ENCODE measurements at regions not wholly inside any gene's neighbourhood (a gene's known extent, or its start where the extent isn't known, plus 50 kb on each side); places are given as distances from the start of the nearest gene placed in this dataset.

- Histone ChIP-seq H3K9me3 (ENCODE audit: control insufficient read depth in 3 of 3, low read length in 3 of 3) (no peaks in the 10 kb centered on the region), H3K4me1 (ENCODE audit: control insufficient read depth in 3 of 3, insufficient read depth in 3 of 3, low read length in 3 of 3) (no peaks in the 10 kb centered on the region), H3K27me3 (ENCODE audit: control insufficient read depth in 3 of 3, insufficient read depth in 3 of 3, low read length in 3 of 3) (no peaks in the 10 kb centered on the region), H3K9ac (ENCODE audit: low read depth in 1 of 3, low read length in 3 of 3) (no peak overlapping the region), H3K4me3 (ENCODE audit: low read length in 3 of 3) (no peak overlapping the region), H3K27ac (ENCODE audit: low read depth, low read length) (no peak overlapping the region), H3K36me3 (ENCODE audit: control insufficient read depth in 3 of 3, insufficient read depth in 3 of 3, low read length in 3 of 3) (no peaks in the 10 kb centered on the region)
These were observed 216.2 kb downstream of the SNX19 start for GRCh38 chr11:130700092-130700491.

DNA sequence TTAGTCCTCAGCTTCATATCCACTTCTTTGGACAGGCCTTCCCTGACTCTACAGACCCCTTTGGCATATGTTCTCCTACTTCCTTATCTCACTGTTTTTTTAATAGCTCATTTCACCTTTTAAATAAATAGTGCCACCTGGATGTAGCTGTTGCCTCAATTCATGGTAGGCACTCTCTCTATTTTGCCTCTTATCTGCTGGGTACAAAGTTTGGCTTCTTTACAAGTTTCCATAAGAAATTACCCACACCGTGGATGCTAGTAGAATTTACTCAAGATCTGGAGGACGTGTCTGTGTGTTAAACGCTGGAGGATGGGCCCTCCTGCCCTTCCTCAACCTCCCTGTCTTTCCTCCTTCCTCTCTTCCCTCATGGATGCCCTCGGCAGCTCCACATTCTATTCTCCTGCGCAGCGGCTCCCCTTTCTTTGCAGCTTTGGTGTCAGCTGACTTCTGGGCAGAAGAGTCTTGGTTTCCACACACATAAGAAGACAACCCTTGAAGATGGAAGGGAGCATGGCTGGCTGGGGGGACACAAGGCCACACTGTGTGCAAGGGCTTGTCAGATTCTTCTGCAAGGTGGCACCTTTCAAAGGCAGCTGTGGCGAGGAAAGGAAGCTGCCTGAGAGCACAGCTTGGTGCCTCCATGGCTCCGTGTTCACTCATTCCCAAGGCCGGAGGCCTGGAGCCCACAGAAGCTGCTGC, 212.6 kb downstream of the SNX19 start:
- no peak overlapping the region for H3K9ac ChIP-seq (ENCODE audit: low read depth in 1 of 3, low read length in 3 of 3)
- H3K4me1 ChIP-seq (ENCODE audit: control insufficient read depth in 3 of 3, insufficient read depth in 3 of 3, low read length in 3 of 3), result peaks cover 0 to 3% (median 0%) of the 10 kb centered on the region in 3 donors
- no peak overlapping the region for H3K27ac ChIP-seq (ENCODE audit: low read depth, low read length)
- no peaks in the 10 kb centered on the region for H3K9me3 ChIP-seq (ENCODE audit: control insufficient read depth in 3 of 3, low read length in 3 of 3)
- H3K27me3 ChIP-seq (ENCODE audit: control insufficient read depth in 3 of 3, insufficient read depth in 3 of 3, low read length in 3 of 3), result no peaks in the 10 kb centered on the region
- no peaks in the 10 kb centered on the region for H3K36me3 ChIP-seq (ENCODE audit: control insufficient read depth in 3 of 3, insufficient read depth in 3 of 3, low read length in 3 of 3)
- no peak overlapping the region for H3K4me3 ChIP-seq (ENCODE audit: low read length in 3 of 3)

DNA sequence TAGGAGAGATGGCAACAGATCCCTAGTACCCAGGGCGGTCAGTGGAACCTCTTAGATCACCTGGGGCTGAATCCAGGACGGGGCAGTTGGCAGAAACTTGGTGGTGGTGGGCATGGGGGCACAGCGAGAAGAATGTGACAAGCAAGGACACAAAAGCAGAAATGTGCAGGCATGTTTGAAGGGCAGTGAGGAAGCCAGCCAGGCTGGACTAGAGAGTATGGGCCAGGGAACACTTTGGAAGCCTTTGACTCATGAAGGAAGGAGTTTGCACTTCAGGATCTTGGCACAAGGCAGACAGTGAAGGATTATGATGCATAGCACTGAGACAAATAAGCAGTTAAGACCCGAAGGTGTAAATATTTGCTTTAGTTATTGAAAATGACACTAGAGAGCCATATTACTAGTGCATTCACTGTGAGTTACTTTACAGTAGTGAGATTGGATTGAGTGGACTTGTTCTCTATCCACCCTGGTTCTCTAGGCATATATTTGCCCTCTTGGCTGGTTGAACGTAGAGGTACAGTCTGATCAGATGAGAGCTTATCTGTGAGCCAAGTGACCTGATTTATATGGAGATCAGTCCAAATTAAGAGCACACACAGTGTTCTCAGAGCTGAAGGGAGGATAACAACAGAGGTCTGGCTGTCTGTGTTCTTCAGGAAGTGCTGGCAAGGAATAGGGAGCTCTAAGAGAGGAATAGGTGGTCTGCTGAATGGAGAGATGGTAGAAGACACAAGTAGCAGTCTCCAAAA, 210.4 kb downstream of the SNX19 start:
- no peak overlapping the region for H3K9ac ChIP-seq (ENCODE audit: low read depth in 1 of 3, low read length in 3 of 3)
- no peak overlapping the region for H3K27ac ChIP-seq (ENCODE audit: low read depth, low read length)
- H3K4me3 ChIP-seq (ENCODE audit: low read length in 3 of 3), result no peak overlapping the region
- peaks cover 0 to 3% (median 0%) of the 10 kb centered on the region in 3 donors for H3K4me1 ChIP-seq (ENCODE audit: control insufficient read depth in 3 of 3, insufficient read depth in 3 of 3, low read length in 3 of 3)
- H3K9me3 ChIP-seq (ENCODE audit: control insufficient read depth in 3 of 3, low read length in 3 of 3), result no peaks in the 10 kb centered on the region
- no peaks in the 10 kb centered on the region for H3K27me3 ChIP-seq (ENCODE audit: control insufficient read depth in 3 of 3, insufficient read depth in 3 of 3, low read length in 3 of 3)
- H3K36me3 ChIP-seq (ENCODE audit: control insufficient read depth in 3 of 3, insufficient read depth in 3 of 3, low read length in 3 of 3), result no peaks in the 10 kb centered on the region

DNA sequence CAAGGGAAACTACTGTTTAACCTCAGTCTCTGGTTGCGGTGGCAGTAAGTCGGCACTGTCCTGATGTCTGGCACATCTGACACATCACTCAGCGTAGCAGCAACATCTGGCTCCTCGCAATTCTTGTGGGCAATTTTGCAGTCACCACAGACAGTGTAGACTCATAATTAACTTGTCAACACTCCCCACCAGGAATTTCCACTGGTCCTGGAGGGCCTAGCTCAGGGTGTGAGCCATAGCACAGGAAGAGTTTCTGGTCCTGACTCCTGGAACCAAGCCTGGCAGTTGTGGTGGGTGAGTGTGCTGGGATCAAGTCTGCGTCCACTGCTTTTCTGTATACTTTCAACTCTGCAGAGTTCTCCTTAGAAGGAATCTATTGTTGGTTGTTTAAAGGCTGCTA, 209.7 kb downstream of the SNX19 start:
- Histone ChIP-seq H3K27ac (ENCODE audit: low read depth, low read length) (no peak overlapping the region), H3K9ac (ENCODE audit: low read depth in 1 of 3, low read length in 3 of 3) (no peak overlapping the region), H3K9me3 (ENCODE audit: control insufficient read depth in 3 of 3, low read length in 3 of 3) (no peaks in the 10 kb centered on the region), H3K4me3 (ENCODE audit: low read length in 3 of 3) (no peak overlapping the region), H3K27me3 (ENCODE audit: control insufficient read depth in 3 of 3, insufficient read depth in 3 of 3, low read length in 3 of 3) (no peaks in the 10 kb centered on the region), H3K4me1 (ENCODE audit: control insufficient read depth in 3 of 3, insufficient read depth in 3 of 3, low read length in 3 of 3) (peaks cover 0 to 3% (median 0%) of the 10 kb centered on the region in 3 donors), H3K36me3 (ENCODE audit: control insufficient read depth in 3 of 3, insufficient read depth in 3 of 3, low read length in 3 of 3) (no peaks in the 10 kb centered on the region)

- no peaks in the 10 kb centered on the region for H3K27me3 ChIP-seq (ENCODE audit: control insufficient read depth in 3 of 3, insufficient read depth in 3 of 3, low read length in 3 of 3)
- H3K4me3 ChIP-seq (ENCODE audit: low read length in 3 of 3), result no peak overlapping the region
- H3K4me1 ChIP-seq (ENCODE audit: control insufficient read depth in 3 of 3, insufficient read depth in 3 of 3, low read length in 3 of 3), result peaks cover 0 to 3% (median 0%) of the 10 kb centered on the region in 3 donors
- H3K9ac ChIP-seq (ENCODE audit: low read depth in 1 of 3, low read length in 3 of 3), result no peak overlapping the region
- H3K27ac ChIP-seq (ENCODE audit: low read depth, low read length), result no peak overlapping the region
- H3K9me3 ChIP-seq (ENCODE audit: control insufficient read depth in 3 of 3, low read length in 3 of 3), result no peaks in the 10 kb centered on the region
- no peaks in the 10 kb centered on the region for H3K36me3 ChIP-seq (ENCODE audit: control insufficient read depth in 3 of 3, insufficient read depth in 3 of 3, low read length in 3 of 3)
These were observed 209.1 kb downstream of the SNX19 start for GRCh38 chr11:130707217-130707616.

DNA sequence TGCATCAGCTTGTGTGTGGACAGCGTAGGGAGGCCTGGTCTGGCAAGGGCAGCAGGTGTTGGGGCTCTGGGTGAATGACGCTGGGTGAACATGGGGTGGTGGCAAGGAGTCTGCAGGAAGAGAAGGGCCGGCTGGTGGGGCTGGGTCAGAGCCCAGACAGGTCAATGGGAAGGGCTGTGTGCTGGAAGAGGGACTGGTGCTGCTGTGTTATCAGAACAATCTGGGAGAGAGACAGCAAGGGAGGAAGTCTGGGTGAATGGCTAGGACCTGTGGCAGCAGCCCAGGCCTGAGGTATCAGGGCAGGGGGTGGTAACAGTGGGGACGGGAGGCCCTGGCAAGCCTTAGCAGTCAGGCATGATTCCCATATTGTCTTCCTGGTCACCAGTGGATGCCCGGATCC, 206.7 kb downstream of the SNX19 start:
- H3K36me3 ChIP-seq (ENCODE audit: control insufficient read depth in 3 of 3, insufficient read depth in 3 of 3, low read length in 3 of 3), result no peaks in the 10 kb centered on the region
- no peaks in the 10 kb centered on the region for H3K9me3 ChIP-seq (ENCODE audit: control insufficient read depth in 3 of 3, low read length in 3 of 3)
- H3K27me3 ChIP-seq (ENCODE audit: control insufficient read depth in 3 of 3, insufficient read depth in 3 of 3, low read length in 3 of 3), result no peaks in the 10 kb centered on the region
- no peak overlapping the region for H3K4me3 ChIP-seq (ENCODE audit: low read length in 3 of 3)
- H3K27ac ChIP-seq (ENCODE audit: low read depth, low read length), result no peak overlapping the region
- H3K4me1 ChIP-seq (ENCODE audit: control insufficient read depth in 3 of 3, insufficient read depth in 3 of 3, low read length in 3 of 3), result peaks cover 0 to 3% (median 0%) of the 10 kb centered on the region in 3 donors
- no peak overlapping the region for H3K9ac ChIP-seq (ENCODE audit: low read depth in 1 of 3, low read length in 3 of 3)

DNA sequence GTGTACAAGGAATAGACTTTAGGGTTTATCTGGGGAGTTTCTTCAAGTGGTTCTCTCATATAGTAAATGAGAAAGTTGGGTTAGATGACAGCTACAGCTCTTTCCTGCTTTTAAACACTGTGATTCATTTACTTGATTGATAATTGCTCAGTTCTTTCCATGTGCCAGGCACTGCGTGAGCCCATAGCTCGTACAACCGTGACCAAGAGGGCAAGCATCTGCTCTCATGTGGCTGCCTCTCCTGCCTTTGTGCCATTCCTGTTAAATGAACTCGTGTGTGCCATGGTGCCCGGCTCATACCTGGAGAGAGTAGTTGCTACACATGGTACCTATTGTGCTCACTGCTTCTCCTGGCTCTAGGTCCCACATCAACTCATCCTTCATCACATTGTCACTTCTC, 206.3 kb downstream of the SNX19 start:
- Histone ChIP-seq H3K27ac (ENCODE audit: low read depth, low read length) (no peak overlapping the region), H3K9ac (ENCODE audit: low read depth in 1 of 3, low read length in 3 of 3) (no peak overlapping the region)

GRCh38 chr11:130710497-130711012, 205.7 kb downstream of the SNX19 start:
- no peak overlapping the region for H3K4me3 ChIP-seq (ENCODE audit: low read length in 3 of 3)
- no peaks in the 10 kb centered on the region for H3K27me3 ChIP-seq (ENCODE audit: control insufficient read depth in 3 of 3, insufficient read depth in 3 of 3, low read length in 3 of 3)
- H3K4me1 ChIP-seq (ENCODE audit: control insufficient read depth in 3 of 3, insufficient read depth in 3 of 3, low read length in 3 of 3), result peaks cover 0 to 3% (median 0%) of the 10 kb centered on the region in 3 donors
- H3K9me3 ChIP-seq (ENCODE audit: control insufficient read depth in 3 of 3, low read length in 3 of 3), result no peaks in the 10 kb centered on the region
- no peaks in the 10 kb centered on the region for H3K36me3 ChIP-seq (ENCODE audit: control insufficient read depth in 3 of 3, insufficient read depth in 3 of 3, low read length in 3 of 3)
- H3K9ac ChIP-seq (ENCODE audit: low read depth in 1 of 3, low read length in 3 of 3), result no peak overlapping the region
- H3K27ac ChIP-seq (ENCODE audit: low read depth, low read length), result peak overlapping the region; percentile 52

More for the DNA sequence above, 206.3 kb downstream of the SNX19 start:
- H3K36me3 ChIP-seq (ENCODE audit: control insufficient read depth in 3 of 3, insufficient read depth in 3 of 3, low read length in 3 of 3), result no peaks in the 10 kb centered on the region
- H3K9me3 ChIP-seq (ENCODE audit: control insufficient read depth in 3 of 3, low read length in 3 of 3), result no peaks in the 10 kb centered on the region
- H3K4me1 ChIP-seq (ENCODE audit: control insufficient read depth in 3 of 3, insufficient read depth in 3 of 3, low read length in 3 of 3), result peaks cover 0 to 3% (median 0%) of the 10 kb centered on the region in 3 donors
- no peaks in the 10 kb centered on the region for H3K27me3 ChIP-seq (ENCODE audit: control insufficient read depth in 3 of 3, insufficient read depth in 3 of 3, low read length in 3 of 3)
- no peak overlapping the region for H3K4me3 ChIP-seq (ENCODE audit: low read length in 3 of 3)

DNA sequence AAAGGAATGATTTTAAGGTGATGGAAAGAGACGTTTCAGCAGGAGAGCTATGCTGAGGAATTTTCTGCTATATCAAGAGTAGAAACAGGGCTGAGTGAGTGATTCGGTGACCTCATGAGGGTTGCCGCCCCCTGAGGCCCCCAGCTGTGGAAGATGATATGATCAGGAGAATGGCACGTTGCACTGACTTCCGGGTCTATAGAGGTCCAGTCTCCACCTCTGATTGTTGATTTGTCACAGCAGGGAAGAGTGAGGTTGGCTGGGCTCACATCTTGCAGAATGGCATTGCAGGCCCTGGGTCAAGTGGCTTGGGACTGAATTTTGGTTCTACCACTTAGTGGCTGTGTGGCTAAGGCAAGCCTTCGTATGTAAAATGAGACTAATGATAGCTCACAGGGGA, 205.1 kb downstream of the SNX19 start:
- Histone ChIP-seq H3K9ac (ENCODE audit: low read depth in 1 of 3, low read length in 3 of 3) (no peak overlapping the region), H3K36me3 (ENCODE audit: control insufficient read depth in 3 of 3, insufficient read depth in 3 of 3, low read length in 3 of 3) (no peaks in the 10 kb centered on the region), H3K27ac (ENCODE audit: low read depth, low read length) (peak overlapping the region; percentile 52), H3K4me1 (ENCODE audit: control insufficient read depth in 3 of 3, insufficient read depth in 3 of 3, low read length in 3 of 3) (no peaks in the 10 kb centered on the region), H3K4me3 (ENCODE audit: low read length in 3 of 3) (no peak overlapping the region), H3K9me3 (ENCODE audit: control insufficient read depth in 3 of 3, low read length in 3 of 3) (no peaks in the 10 kb centered on the region), H3K27me3 (ENCODE audit: control insufficient read depth in 3 of 3, insufficient read depth in 3 of 3, low read length in 3 of 3) (no peaks in the 10 kb centered on the region)

GRCh38 chr11:130712480-130712879, 203.8 kb downstream of the SNX19 start:
- H3K4me1 ChIP-seq (ENCODE audit: control insufficient read depth in 3 of 3, insufficient read depth in 3 of 3, low read length in 3 of 3), result no peaks in the 10 kb centered on the region
- no peak overlapping the region for H3K9ac ChIP-seq (ENCODE audit: low read depth in 1 of 3, low read length in 3 of 3)
- H3K27me3 ChIP-seq (ENCODE audit: control insufficient read depth in 3 of 3, insufficient read depth in 3 of 3, low read length in 3 of 3), result no peaks in the 10 kb centered on the region
- H3K4me3 ChIP-seq (ENCODE audit: low read length in 3 of 3), result no peak overlapping the region
- no peaks in the 10 kb centered on the region for H3K36me3 ChIP-seq (ENCODE audit: control insufficient read depth in 3 of 3, insufficient read depth in 3 of 3, low read length in 3 of 3)
- no peak overlapping the region for H3K27ac ChIP-seq (ENCODE audit: low read depth, low read length)
- no peaks in the 10 kb centered on the region for H3K9me3 ChIP-seq (ENCODE audit: control insufficient read depth in 3 of 3, low read length in 3 of 3)

All from skeletal muscle tissue (tissue), 3 donors.